H1 (cell line): ENCODE measurements at regions not wholly inside any gene's neighbourhood (a gene's known extent, or its start where the extent isn't known, plus 50 kb on each side); places are given as distances from the start of the nearest gene placed in this dataset.

Source experiments
- CTCF ChIA-PET: fragments of 300-600 bp; sonication (Branson Sonifier 250); formaldehyde crosslinking; loops from one replicate; lab custom pipeline; 2021; ENCODE audit not compliant: partially characterized antibody; lab: Charles Lee
- POLR2A ChIA-PET: fragments of 300-600 bp; sonication (Branson Sonifier 250); formaldehyde crosslinking; loops from one replicate; lab custom pipeline; 2021; ENCODE audit warnings: inconsistent platforms; ENCODE audit not compliant: partially characterized antibody; lab: Charles Lee
- DNase-seq, 2 experiments: peaks; one replicate each; pipeline versions ENCODE4 v3.0.0 to v3.0.0-alpha.2; 2010 to 2022; ENCODE audit warnings: low spot score in 2 of 2, low read depth in 1 of 2, mixed read lengths in 1 of 2
- FAIRE-seq: peaks from 2 replicates; lab custom pipeline; 2011; peaks lifted over from hg19 to GRCh38; lab: Jason Lieb, UNC
- H2AFZ ChIP-seq: 2 replicates; pipeline ENCODE4 v1.8.1; 2012; ENCODE audit warnings: low read length, inconsistent platforms
- H2AK5ac ChIP-seq: 2 replicates; pipeline ENCODE4 v1.6.1; 2013; ENCODE audit warnings: low read depth, low read length
- H2BK120ac ChIP-seq: replicated peaks from 2 replicates; pipeline ENCODE3; 2013; ENCODE audit warnings: low read depth, low read length, inconsistent platforms
- H2BK12ac ChIP-seq: 2 replicates; pipeline ENCODE4 v1.6.1; 2013; ENCODE audit warnings: low read depth, low read length
- H2BK15ac ChIP-seq: 2 replicates; pipeline ENCODE4 v1.6.1; 2013; ENCODE audit warnings: low read length
- H2BK20ac ChIP-seq: 2 replicates; pipeline ENCODE4 v1.6.1; 2013; ENCODE audit warnings: low read length
- H2BK5ac ChIP-seq: 2 replicates; pipeline ENCODE4 v1.6.1; 2013; ENCODE audit warnings: low read depth, low read length
- H3K14ac ChIP-seq: 2 replicates; pipeline ENCODE4 v1.6.1; 2013; ENCODE audit warnings: inconsistent platforms; ENCODE audit not compliant: insufficient read length
- H3K18ac ChIP-seq: 2 replicates; pipeline ENCODE4 v1.6.1; 2013; ENCODE audit warnings: low read length; ENCODE audit errors: extremely low read depth
- H3K23ac ChIP-seq: 2 replicates; pipeline ENCODE4 v1.6.1; 2013; ENCODE audit warnings: inconsistent platforms; ENCODE audit not compliant: insufficient read length
- H3K23me2 ChIP-seq: 2 replicates; pipeline ENCODE4 v1.6.1; 2013; ENCODE audit warnings: low read depth, low read length
- H3K27ac ChIP-seq: 2 replicates; pipeline ENCODE4 v1.6.1; 2011; ENCODE audit warnings: low read depth, low read length, inconsistent platforms
- H3K27me3 ChIP-seq, 4 experiments: replicated peaks in 1 of 4; 1 replicate in 1 of 4; 2 replicates in 3 of 4; pipeline versions ENCODE4 v1.6.1 to v1.8.1; 2011 to 2013; ENCODE audit warnings: low read length in 3 of 4, mild to moderate bottlenecking in 3 of 4, inconsistent platforms in 2 of 4, mixed read lengths in 2 of 4, moderate library complexity in 1 of 4; ENCODE audit not compliant: control insufficient read depth in 3 of 4, insufficient read depth in 3 of 4; ENCODE audit errors: extremely low read depth in 1 of 4
- H3K36me3 ChIP-seq, 4 experiments: 2 replicates each; pipeline versions ENCODE4 v1.6.1 to v1.8.1; 2011 to 2013; ENCODE audit warnings: mild to moderate bottlenecking in 4 of 4, low read length in 3 of 4, moderate library complexity in 2 of 4, control low read depth in 1 of 4, inconsistent platforms in 1 of 4; ENCODE audit not compliant: insufficient read depth in 4 of 4, control insufficient read depth in 2 of 4
- H3K4ac ChIP-seq: replicated peaks from 2 replicates; pipeline ENCODE3; 2013; ENCODE audit warnings: low read length, low read depth, mixed read lengths, inconsistent platforms; ENCODE audit not compliant: insufficient read length
- H3K4me1 ChIP-seq, 4 experiments: replicated peaks in 1 of 4; 1 replicate in 1 of 4; 2 replicates in 3 of 4; pipeline versions ENCODE4 v1.6.1 to v1.8.1; 2011 to 2013; ENCODE audit warnings: low read length in 3 of 4, inconsistent platforms in 2 of 4, mixed read lengths in 1 of 4; ENCODE audit not compliant: insufficient read depth in 4 of 4, control insufficient read depth in 3 of 4
- H3K4me2 ChIP-seq, 2 experiments: 2 replicates each; pipeline versions ENCODE4 v1.6.1 to v1.8.1; 2011 to 2013; ENCODE audit warnings: low read depth in 2 of 2, low read length in 2 of 2, control low read depth in 1 of 2, inconsistent platforms in 1 of 2, mild to moderate bottlenecking in 1 of 2; ENCODE audit not compliant: insufficient read depth in 1 of 2
- H3K4me3 ChIP-seq, 4 experiments: fragments of 200-600, 300-600 bp in 1 of 4; sonication (generic), shearing (Covaris generic), sonication (Bioruptor Twin) in 1 of 4; 2 replicates each; pipeline versions ENCODE4 v1.5.1 to v1.8.1; 2011 to 2016; ENCODE audit warnings: low read length in 4 of 4, low read depth in 3 of 4, control low read depth in 2 of 4, inconsistent platforms in 2 of 4, mild to moderate bottlenecking in 2 of 4, mixed read lengths in 1 of 4, moderate library complexity in 1 of 4; ENCODE audit not compliant: insufficient read depth in 2 of 4; ENCODE audit errors: extremely low read depth in 1 of 4
- H3K56ac ChIP-seq: replicated peaks from 2 replicates; pipeline ENCODE3; 2013; ENCODE audit warnings: low read depth, mild to moderate bottlenecking, mixed read lengths, low read length, inconsistent platforms; ENCODE audit not compliant: insufficient read length
- H3K79me1 ChIP-seq: 2 replicates; pipeline ENCODE4 v1.6.1; 2013; ENCODE audit warnings: low read depth, low read length, control low read depth
- H3K79me2 ChIP-seq, 2 experiments: 2 replicates each; pipeline versions ENCODE4 v1.6.1 to v1.8.1; 2012 to 2013; ENCODE audit warnings: low read length in 2 of 2, mild to moderate bottlenecking in 2 of 2, inconsistent platforms in 1 of 2; ENCODE audit not compliant: insufficient read depth in 2 of 2, control insufficient read depth in 1 of 2
- H3K9ac ChIP-seq, 4 experiments: replicated peaks in 1 of 4; 1 replicate in 1 of 4; 2 replicates in 3 of 4; pipeline versions ENCODE4 v1.6.1 to v1.8.1; 2011 to 2013; ENCODE audit warnings: low read depth in 3 of 4, low read length in 3 of 4, control low read depth in 2 of 4, mild to moderate bottlenecking in 2 of 4, moderate library complexity in 2 of 4, inconsistent platforms in 1 of 4; ENCODE audit errors: extremely low read depth in 1 of 4
- H3K9me3 ChIP-seq, 2 experiments: 2 replicates each; pipeline versions ENCODE4 v1.6.1 to v1.8.1; 2012 to 2013; ENCODE audit warnings: mild to moderate bottlenecking in 2 of 2, moderate library complexity in 2 of 2, control low read depth in 1 of 2, inconsistent platforms in 1 of 2, low read depth in 1 of 2, low read length in 1 of 2, mixed read lengths in 1 of 2; ENCODE audit not compliant: insufficient read depth in 2 of 2
- H4K20me1 ChIP-seq, 2 experiments: replicated peaks in 1 of 2; 2 replicates each; pipeline versions ENCODE3 to v1.8.1; 2011 to 2013; ENCODE audit warnings: inconsistent platforms in 2 of 2, low read length in 2 of 2, mild to moderate bottlenecking in 1 of 2; ENCODE audit not compliant: insufficient read depth in 2 of 2, control insufficient read depth in 1 of 2
- H4K5ac ChIP-seq: 2 replicates; pipeline ENCODE4 v1.6.1; 2013; ENCODE audit warnings: low read length, low read depth, mixed read lengths, inconsistent platforms; ENCODE audit not compliant: insufficient read length
- H4K8ac ChIP-seq: 2 replicates; pipeline ENCODE4 v1.8.0; 2013; ENCODE audit warnings: mild to moderate bottlenecking, moderate library complexity, low read length, inconsistent platforms; ENCODE audit not compliant: insufficient read depth; ENCODE audit errors: extremely low read depth
- H4K91ac ChIP-seq: replicated peaks from 2 replicates; pipeline ENCODE3; 2013; ENCODE audit warnings: low read length, mixed read lengths, inconsistent platforms; ENCODE audit not compliant: insufficient read length
- BACH1 ChIP-seq: IDR thresholded peaks from 2 replicates; pipeline ENCODE4 v1.6.1; 2012; ENCODE audit warnings: low read length, improper control_type of control experiment
- CBX8 ChIP-seq: fragments of 300-800, 300-1000 bp; sonication (generic); IDR thresholded peaks from 2 replicates; pipeline ENCODE4 v1.7.1; 2016; ENCODE audit warnings: low read depth, low read length, borderline replicate concordance
- CEBPB ChIP-seq: IDR thresholded peaks from 2 replicates; pipeline ENCODE4 v1.6.1; 2012; ENCODE audit warnings: low read depth, low read length
- POLR2AphosphoS5 ChIP-seq: IDR thresholded peaks from 2 replicates; pipeline ENCODE4 v1.6.1; 2011; ENCODE audit warnings: low read depth, low read length
- SP1 ChIP-seq: IDR thresholded peaks from 2 replicates; pipeline ENCODE4 v1.6.1; 2011; ENCODE audit warnings: low read depth, low read length
- SP2 ChIP-seq: IDR thresholded peaks from 2 replicates; pipeline ENCODE4 v1.6.1; 2012; ENCODE audit warnings: mild to moderate bottlenecking, low read length, inconsistent platforms
- YY1 ChIP-seq: IDR thresholded peaks from 2 replicates; pipeline ENCODE4 v1.6.1; 2011; ENCODE audit warnings: low read depth, mild to moderate bottlenecking, low read length
- WGBS, 2 experiments: shearing (Covaris generic) in 1 of 2; methylation state at CpG; one replicate each; pipeline versions ENCODE4 v1.1.6 to v1.1.7; 2013 to 2015; ENCODE audit warnings: low lambda C conversion rate in 2 of 2, mixed read lengths in 2 of 2, inconsistent platforms in 1 of 2, low coverage in 1 of 2, missing lambda C conversion rate in 1 of 2; ENCODE audit not compliant: insufficient replicate concordance in 2 of 2, insufficient coverage in 1 of 2, insufficient read length in 1 of 2; ENCODE audit errors: extremely low coverage in 1 of 2, missing lambda C conversion rate in 1 of 2; 5-methylcytosine and 5-hydroxymethylcytosine counted together
- TF ChIP-seq, protein P1 (sequence below): IDR thresholded peaks from 2 replicates; pipeline ENCODE4 v1.6.1; 2012; ENCODE audit warnings: inconsistent platforms
- TF ChIP-seq, protein P2 (sequence below): IDR thresholded peaks from 2 replicates; pipeline ENCODE4 v1.6.1; 2011; ENCODE audit warnings: low read length, improper control_type of control experiment

DNA sequence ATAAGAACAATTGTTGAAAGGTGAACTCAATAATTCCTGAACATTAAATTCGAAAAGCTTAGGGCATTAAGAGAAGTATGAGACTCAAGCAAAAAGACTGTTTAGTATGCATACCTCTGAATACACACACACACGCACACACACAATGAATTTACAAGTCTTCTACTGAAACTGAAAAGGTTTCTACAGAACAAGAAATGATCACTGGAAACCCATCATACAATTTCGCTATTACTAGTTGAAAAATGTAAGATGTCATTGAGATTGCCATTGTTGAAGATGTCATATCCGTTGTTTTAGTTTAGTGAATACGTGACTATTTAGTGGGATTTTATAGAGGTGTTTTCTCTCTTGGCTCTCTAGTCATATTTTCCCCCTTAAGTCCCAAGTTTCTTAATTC, 106.8 kb downstream of the FOXB1 start:
- Histone ChIP-seq H3K79me1 (no peaks in the 10 kb centered on the region), H2AFZ (no peak overlapping the region), H3K14ac (no peak overlapping the region), H3K36me3 (no peaks in the 10 kb centered on the region), H3K18ac (no peak overlapping the region), H2AK5ac (no peak overlapping the region), H2BK15ac (no peak overlapping the region), H3K4me3 (no peak overlapping the region), H3K9ac (no peak overlapping the region), H2BK5ac (no peak overlapping the region), H3K4me1 (peaks cover 0 to 3% (median 0%) of the 10 kb centered on the region in 4 experiments; a peak in 2 of 7 replicates), H3K4ac (no peak overlapping the region), H3K9me3 (peaks cover 0 to 6% of the 10 kb centered on the region in 2 experiments; a peak in 1 of 4 replicates), H2BK12ac (no peak overlapping the region), H3K56ac (no peak overlapping the region), H2BK20ac (no peak overlapping the region), H3K79me2 (no peaks in the 10 kb centered on the region), H4K5ac (no peak overlapping the region), H2BK120ac (no peak overlapping the region), H3K23ac (no peak overlapping the region), H3K4me2 (no peak overlapping the region), H3K23me2 (no peaks in the 10 kb centered on the region), H3K27ac (no peak overlapping the region), H4K8ac (no peak overlapping the region), H4K91ac (no peak overlapping the region), H4K20me1 (no peaks in the 10 kb centered on the region), H3K27me3 (no peaks in the 10 kb centered on the region; a peak in 1 of 7 replicates)
- FAIRE-seq = no peak
- TF ChIP-seq POLR2AphosphoS5 = no peak
- TF ChIP-seq, protein P1, sequence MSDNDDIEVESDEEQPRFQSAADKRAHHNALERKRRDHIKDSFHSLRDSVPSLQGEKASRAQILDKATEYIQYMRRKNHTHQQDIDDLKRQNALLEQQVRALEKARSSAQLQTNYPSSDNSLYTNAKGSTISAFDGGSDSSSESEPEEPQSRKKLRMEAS = no peak
- no peak for TF ChIP-seq BACH1
- TF ChIP-seq SP1 = no peak
- TF ChIP-seq, protein P2, sequence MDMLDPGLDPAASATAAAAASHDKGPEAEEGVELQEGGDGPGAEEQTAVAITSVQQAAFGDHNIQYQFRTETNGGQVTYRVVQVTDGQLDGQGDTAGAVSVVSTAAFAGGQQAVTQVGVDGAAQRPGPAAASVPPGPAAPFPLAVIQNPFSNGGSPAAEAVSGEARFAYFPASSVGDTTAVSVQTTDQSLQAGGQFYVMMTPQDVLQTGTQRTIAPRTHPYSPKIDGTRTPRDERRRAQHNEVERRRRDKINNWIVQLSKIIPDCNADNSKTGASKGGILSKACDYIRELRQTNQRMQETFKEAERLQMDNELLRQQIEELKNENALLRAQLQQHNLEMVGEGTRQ = no peak
- no peak for TF ChIP-seq CBX8
- no peak for TF ChIP-seq CEBPB
- TF ChIP-seq YY1 = no peak
- TF ChIP-seq SP2 = no peak
- 88% methylated on average over 5 of the region's 5 CpGs; no CpG with 5 or more reads in 1 of the 2 experiments for WGBS, 2 experiments
- ChIA-PET CTCF (no interaction called here), POLR2A (no interaction called here)
- DNase-seq = no peak
